Uterus (tissue), 3 donors: ENCODE measurements at regions not wholly inside any gene's neighbourhood (a gene's known extent, or its start where the extent isn't known, plus 50 kb on each side); places are given as distances from the start of the nearest gene placed in this dataset.

Source experiments
- DNase-seq, 2 donors: peaks; one replicate each; pipeline ENCODE4 v3.0.0-alpha.2; 2019 to 2020
- H3K27ac ChIP-seq, 2 donors: fragments of 200-600 bp; sonication (generic); 1 replicate in 1 of 2; 2 replicates in 1 of 2; pipeline ENCODE4 v1.5.1; 2016 to 2018
- H3K27me3 ChIP-seq, 2 donors: fragments of 200-600 bp; sonication (generic); one replicate each; pipeline ENCODE4 v1.5.1; 2018 to 2019; ENCODE audit warnings: control low read depth in 1 of 2
- H3K36me3 ChIP-seq, 2 donors: fragments of 200-600 bp; sonication (generic); one replicate each; pipeline ENCODE4 v1.5.1; 2019; ENCODE audit warnings: control low read depth in 1 of 2
- H3K4me1 ChIP-seq, 2 donors: fragments of 200-600 bp; sonication (generic); one replicate each; pipeline ENCODE4 v1.5.1; 2018 to 2019; ENCODE audit warnings: control low read depth in 1 of 2
- H3K4me3 ChIP-seq, 2 donors: fragments of 200-600 bp; sonication (generic); 1 replicate in 1 of 2; 2 replicates in 1 of 2; pipeline ENCODE4 v1.5.1; 2018 to 2019; ENCODE audit warnings: mild to moderate bottlenecking in 1 of 2
- H3K9me3 ChIP-seq, 2 donors: fragments of 200-600 bp; sonication (generic); one replicate each; pipeline ENCODE4 v1.5.1; 2019; ENCODE audit warnings: control low read depth in 1 of 2
- CTCF ChIP-seq, 4 experiments: fragments of 200-600 bp in 2 of 4; fragments of 450-650 bp in 2 of 4; sonication (generic) in 2 of 4; IDR thresholded peaks; one replicate each; pipeline ENCODE4 v1.5.1; 2016 to 2019; ENCODE audit warnings: antibody characterized with exemption in 4 of 4, mild to moderate bottlenecking in 2 of 4, moderate library complexity in 1 of 4
- POLR2A ChIP-seq, 2 donors: fragments of 450-650 bp; IDR thresholded peaks; one replicate each; pipeline ENCODE4 v1.6.1; 2016; ENCODE audit warnings: antibody characterized with exemption in 2 of 2, mild to moderate bottlenecking in 1 of 2, moderate library complexity in 1 of 2
- intact Hi-C: fragments of 100-400 bp; cut with DNase I; formaldehyde crosslinking; loops from one replicate; pipeline ENCODE4 v1.15.1; 2023; ENCODE audit warnings: low total_unique reads
- donor health status: DM: yes; HTN: yes; CAD: no.

GRCh38 chr3:177530908-177531307, 333.6 kb upstream of the TBL1XR1 start:
- intact Hi-C loops, result no loop called here
- no peaks in the 10 kb centered on the region for H3K4me1 ChIP-seq
- no peaks in the 10 kb centered on the region for H3K27me3 ChIP-seq
- H3K36me3 ChIP-seq, result no peaks in the 10 kb centered on the region
- no peaks in the 10 kb centered on the region for H3K9me3 ChIP-seq
- no peak overlapping the region for H3K27ac ChIP-seq
- DNase-seq, result no peak
- TF ChIP-seq CTCF (IDR thresholded peaks at IDR 0.05) (no peak), POLR2A (IDR thresholded peaks at IDR 0.05) (no peak)
- H3K4me3 ChIP-seq, result no peak overlapping the region

DNA sequence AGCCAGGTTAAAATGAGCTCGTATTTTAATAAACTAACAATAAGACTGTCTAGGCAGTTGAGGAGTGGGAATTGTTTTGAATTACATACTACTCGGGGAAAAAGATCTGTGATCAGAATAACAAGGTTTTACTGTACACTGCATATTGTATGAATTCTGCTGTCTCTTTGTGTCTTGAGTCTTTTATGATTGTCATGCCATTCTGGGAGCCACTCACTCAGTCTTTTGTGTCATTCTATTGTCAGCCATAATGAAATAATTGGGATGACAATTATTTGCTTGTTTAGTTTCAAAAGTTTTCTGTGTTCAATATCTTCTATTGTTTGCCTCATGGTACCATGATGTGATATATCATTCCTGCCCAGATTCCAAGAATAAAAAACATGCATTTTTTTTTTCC, 339.6 kb upstream of the TBL1XR1 start:
- no peaks in the 10 kb centered on the region for H3K27me3 ChIP-seq
- no peaks in the 10 kb centered on the region for H3K36me3 ChIP-seq
- peaks cover 0 to 3% of the 10 kb centered on the region in 2 donors for H3K4me1 ChIP-seq
- intact Hi-C loops, result no loop called here
- no peak overlapping the region for H3K27ac ChIP-seq
- no peak for TF ChIP-seq CTCF (IDR thresholded peaks at IDR 0.05)
- TF ChIP-seq POLR2A (IDR thresholded peaks at IDR 0.05), result no peak
- DNase-seq, result no peak
- H3K9me3 ChIP-seq, result no peaks in the 10 kb centered on the region
- H3K4me3 ChIP-seq, result no peak overlapping the region

- Histone ChIP-seq H3K36me3 (no peaks in the 10 kb centered on the region), H3K9me3 (no peaks in the 10 kb centered on the region), H3K4me3 (no peak overlapping the region), H3K4me1 (peaks cover 0 to 3% of the 10 kb centered on the region in 2 donors), H3K27ac (no peak overlapping the region), H3K27me3 (no peaks in the 10 kb centered on the region)
- DNase-seq, result no peak
- TF ChIP-seq POLR2A (IDR thresholded peaks at IDR 0.05), result no peak
- no peak for TF ChIP-seq CTCF (IDR thresholded peaks at IDR 0.05)
- intact Hi-C loops, result no loop called here
Observed at GRCh38 chr3:177537612-177538011, 340.3 kb upstream of the TBL1XR1 start.

GRCh38 chr3:177538048-177538749, 340.9 kb upstream of the TBL1XR1 start:
- H3K4me3 ChIP-seq, result no peak overlapping the region
- peaks cover 0 to 3% of the 10 kb centered on the region in 2 donors for H3K4me1 ChIP-seq
- H3K9me3 ChIP-seq, result no peaks in the 10 kb centered on the region
- TF ChIP-seq CTCF (IDR thresholded peaks at IDR 0.05) (no peak), POLR2A (IDR thresholded peaks at IDR 0.05) (no peak)
- no peaks in the 10 kb centered on the region for H3K36me3 ChIP-seq
- intact Hi-C loops, result no loop called here
- no peaks in the 10 kb centered on the region for H3K27me3 ChIP-seq
- H3K27ac ChIP-seq, result peak overlapping the region in 1 of 2 donors; percentile 34
- DNase-seq, result peak in 1 of 2 donors; percentile 35

GRCh38 chr3:177538750-177539730, 341.8 kb upstream of the TBL1XR1 start:
- H3K36me3 ChIP-seq, result no peaks in the 10 kb centered on the region
- H3K4me3 ChIP-seq, result no peak overlapping the region
- peak overlapping the region in 1 of 2 donors; percentile 34 for H3K27ac ChIP-seq
- TF ChIP-seq CTCF (IDR thresholded peaks at IDR 0.05) (no peak), POLR2A (IDR thresholded peaks at IDR 0.05) (no peak)
- no peaks in the 10 kb centered on the region for H3K9me3 ChIP-seq
- H3K27me3 ChIP-seq, result no peaks in the 10 kb centered on the region
- DNase-seq, result no peak
- peaks cover 0 to 3% of the 10 kb centered on the region in 2 donors for H3K4me1 ChIP-seq
- intact Hi-C loops, result no loop called here
